Caco-2 (cell line): ENCODE measurements at regions not wholly inside any gene's neighbourhood (a gene's known extent, or its start where the extent isn't known, plus 50 kb on each side); places are given as distances from the start of the nearest gene placed in this dataset.

Source experiments
- BruUV-seq: library from RNA; stranded (reverse); fragments of 400-500 nt; replicated peaks from 2 replicates; lab custom pipeline; 2021; lab: Mats Ljungman, UMichigan
- CTCF ChIA-PET: fragments of 300-600 bp; sonication (Branson Sonifier 250); formaldehyde crosslinking; loops from one replicate; lab custom pipeline; 2022; ENCODE audit warnings: antibody characterized with exemption; lab: Charles Lee
- POLR2A ChIA-PET: fragments of 300-600 bp; sonication (Branson Sonifier 250); formaldehyde crosslinking; loops from one replicate; lab custom pipeline; 2022; ENCODE audit warnings: antibody characterized with exemption; lab: Charles Lee
- DNase-seq, 2 experiments: peaks; one replicate each; pipeline versions ENCODE4 v3.0.0 to v3.0.0-alpha.2; 2020 to 2022
- H3K27me3 ChIP-seq: replicated peaks from 2 replicates; pipeline ENCODE4 v1.6.0; 2011; ENCODE audit warnings: low read length; ENCODE audit not compliant: control insufficient read depth, insufficient read depth
- H3K36me3 ChIP-seq: 2 replicates; pipeline ENCODE4 v1.5.1; 2011; ENCODE audit warnings: low read length; ENCODE audit not compliant: control insufficient read depth, insufficient read depth
- H3K4me1 ChIP-seq: fragments of 250-450 bp; sonication (Bioruptor Pico); 2 replicates; pipeline ENCODE4 v1.5.1; 2020; ENCODE audit warnings: mild to moderate bottlenecking
- H3K4me3 ChIP-seq: 2 replicates; pipeline ENCODE4 v1.5.1; 2011; ENCODE audit warnings: low read depth, mild to moderate bottlenecking, control low read depth, low read length
- H3K9me3 ChIP-seq: fragments of 250-450 bp; sonication (Bioruptor Pico); 2 replicates; pipeline ENCODE4 v1.5.1; 2020; ENCODE audit warnings: mild to moderate bottlenecking, moderate library complexity
- H3K27ac Mint-ChIP-seq: one replicate; pipeline ENCODE4 v1.8.0; 2022; ENCODE audit warnings: mixed read lengths; ENCODE audit not compliant: unreplicated experiment
- H3K27me3 Mint-ChIP-seq: one replicate; pipeline ENCODE4 v1.8.0; 2022; ENCODE audit warnings: mixed read lengths; ENCODE audit not compliant: insufficient read depth, unreplicated experiment
- H3K36me3 Mint-ChIP-seq: one replicate; pipeline ENCODE4 v1.8.0; 2022; ENCODE audit warnings: mild to moderate bottlenecking, mixed read lengths; ENCODE audit not compliant: insufficient read depth, unreplicated experiment
- H3K4me1 Mint-ChIP-seq: one replicate; pipeline ENCODE4 v1.8.0; 2022; ENCODE audit warnings: low read depth, mixed read lengths; ENCODE audit not compliant: unreplicated experiment
- H3K4me3 Mint-ChIP-seq: one replicate; pipeline ENCODE4 v1.8.0; 2022; ENCODE audit warnings: mild to moderate bottlenecking, moderate library complexity, mixed read lengths; ENCODE audit not compliant: unreplicated experiment
- H3K9me3 Mint-ChIP-seq: one replicate; pipeline ENCODE4 v1.8.0; 2022; ENCODE audit warnings: mixed read lengths; ENCODE audit not compliant: unreplicated experiment
- intact Hi-C: fragments of 100-400 bp; cut with micrococcal nuclease; formaldehyde crosslinking; loops from one replicate; pipeline ENCODE4 v1.10.0; 2022; ENCODE audit not compliant: unreplicated experiment
- TF ChIP-seq, protein P1 (sequence below), 2 experiments: fragments of 200-600 bp in 1 of 2; IDR thresholded peaks; 1 replicate in 1 of 2; 2 replicates in 1 of 2; pipeline versions ENCODE4 v1.5.1 to v1.8.0; 2011 to 2022; ENCODE audit warnings: antibody characterized with exemption in 1 of 2, control low read depth in 1 of 2, inconsistent platforms in 1 of 2, low read depth in 1 of 2, low read length in 1 of 2, mild to moderate bottlenecking in 1 of 2, moderate library complexity in 1 of 2; ENCODE audit not compliant: insufficient read depth in 1 of 2, severe bottlenecking in 1 of 2, unreplicated experiment in 1 of 2

DNA sequence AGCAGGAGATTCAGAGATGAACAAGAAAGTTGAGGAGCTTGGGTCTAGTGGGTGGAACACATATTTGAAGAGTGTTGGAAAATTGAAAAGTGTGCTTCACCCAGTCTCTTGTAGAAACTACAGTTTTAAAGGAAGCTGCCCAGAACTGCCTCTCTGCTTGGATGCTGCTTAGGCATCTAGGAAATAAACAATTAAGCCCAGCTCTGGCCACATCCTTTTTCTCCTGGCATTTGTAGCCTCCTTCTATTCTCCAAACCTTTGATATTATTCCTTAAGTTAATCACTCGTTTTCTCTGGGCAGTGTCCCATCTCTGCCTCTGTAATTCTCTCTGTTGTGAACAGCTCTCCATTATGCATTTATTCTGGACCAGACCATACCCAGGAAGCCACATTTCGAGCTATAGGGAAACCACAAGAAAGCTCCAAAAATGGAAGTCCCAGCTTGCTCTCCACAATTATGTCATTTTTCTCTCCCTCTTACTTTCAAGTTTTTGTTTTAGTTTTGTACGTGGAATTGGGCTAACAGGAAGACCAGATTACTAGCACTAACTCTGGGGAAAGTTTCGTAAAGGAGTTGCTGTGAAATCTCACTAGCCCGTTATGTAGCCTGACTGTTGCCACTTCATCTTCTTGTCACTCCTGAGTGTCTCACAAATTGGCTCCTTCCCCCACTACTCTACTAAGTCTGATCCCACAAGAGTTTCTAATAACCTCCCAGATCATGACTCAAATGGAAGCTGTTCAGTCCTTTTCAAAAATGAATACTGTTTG, 102.2 kb downstream of the NTMT2 start:
- Mint-ChIP-seq H3K4me1 (no peaks in the 10 kb centered on the region), H3K4me3 (no peak overlapping the region), H3K36me3 (no peaks in the 10 kb centered on the region), H3K27me3 (no peaks in the 10 kb centered on the region), H3K9me3 (peaks cover 10% of the 10 kb centered on the region), H3K27ac (no peak overlapping the region)
- no peaks in the 10 kb centered on the region for H3K36me3 ChIP-seq
- H3K9me3 ChIP-seq, result peaks cover 4% of the 10 kb centered on the region; the same call in 1 of the 2 replicates
- TF ChIP-seq, protein P1, sequence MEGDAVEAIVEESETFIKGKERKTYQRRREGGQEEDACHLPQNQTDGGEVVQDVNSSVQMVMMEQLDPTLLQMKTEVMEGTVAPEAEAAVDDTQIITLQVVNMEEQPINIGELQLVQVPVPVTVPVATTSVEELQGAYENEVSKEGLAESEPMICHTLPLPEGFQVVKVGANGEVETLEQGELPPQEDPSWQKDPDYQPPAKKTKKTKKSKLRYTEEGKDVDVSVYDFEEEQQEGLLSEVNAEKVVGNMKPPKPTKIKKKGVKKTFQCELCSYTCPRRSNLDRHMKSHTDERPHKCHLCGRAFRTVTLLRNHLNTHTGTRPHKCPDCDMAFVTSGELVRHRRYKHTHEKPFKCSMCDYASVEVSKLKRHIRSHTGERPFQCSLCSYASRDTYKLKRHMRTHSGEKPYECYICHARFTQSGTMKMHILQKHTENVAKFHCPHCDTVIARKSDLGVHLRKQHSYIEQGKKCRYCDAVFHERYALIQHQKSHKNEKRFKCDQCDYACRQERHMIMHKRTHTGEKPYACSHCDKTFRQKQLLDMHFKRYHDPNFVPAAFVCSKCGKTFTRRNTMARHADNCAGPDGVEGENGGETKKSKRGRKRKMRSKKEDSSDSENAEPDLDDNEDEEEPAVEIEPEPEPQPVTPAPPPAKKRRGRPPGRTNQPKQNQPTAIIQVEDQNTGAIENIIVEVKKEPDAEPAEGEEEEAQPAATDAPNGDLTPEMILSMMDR (IDR thresholded peaks at IDR 0.05; ENCODE audit: insufficient read depth in 1 of 2, low read depth in 1 of 2, low read length in 1 of 2, severe bottlenecking in 1 of 2, unreplicated experiment in 1 of 2), result no peak
- ChIA-PET CTCF (no interaction called here), POLR2A (no interaction called here)
- BruUV-seq, result no TSS peak
- no peak overlapping the region for H3K4me3 ChIP-seq
- intact Hi-C loops, result no loop called here
- H3K4me1 ChIP-seq, result no peaks in the 10 kb centered on the region
- DNase-seq, result no peak
- no peaks in the 10 kb centered on the region for H3K27me3 ChIP-seq

DNA sequence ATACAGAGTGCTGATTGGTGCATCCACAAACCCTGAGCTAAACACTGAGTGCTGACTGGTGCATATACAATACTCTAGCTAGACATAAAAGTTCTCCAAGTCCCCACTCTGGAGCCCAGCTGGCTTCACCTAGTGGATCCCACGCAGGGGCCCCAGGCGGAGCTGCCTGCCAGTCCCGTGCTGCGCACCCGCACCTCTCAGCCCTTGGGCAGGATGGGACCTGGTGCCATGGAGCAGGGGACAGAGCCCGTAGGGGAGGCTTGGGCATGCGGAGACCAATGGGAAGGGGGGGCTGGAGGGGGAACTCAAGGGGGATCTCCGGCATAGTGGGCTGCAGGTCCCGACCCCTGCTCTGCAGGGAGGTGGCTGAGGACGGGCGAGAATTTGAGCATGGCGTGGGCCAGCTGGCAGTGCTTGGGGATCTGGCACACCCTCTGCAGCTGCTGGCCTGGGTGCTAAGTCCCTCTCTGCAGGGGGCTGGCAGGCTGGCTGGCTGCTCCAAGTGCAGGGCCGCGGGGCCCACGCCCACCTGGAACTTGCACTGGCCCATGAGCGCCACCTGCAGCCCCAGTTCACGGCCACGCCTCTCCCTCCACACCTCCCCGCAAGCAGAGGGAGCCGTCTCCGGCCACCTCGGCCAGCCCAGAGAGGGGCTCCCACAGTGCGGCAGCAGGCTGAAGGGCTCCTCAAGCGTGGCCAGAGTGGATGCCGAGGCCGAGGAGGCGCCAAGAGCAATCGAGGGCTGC, 104.9 kb downstream of the NTMT2 start:
- Histone ChIP-seq H3K4me3 (no peak overlapping the region), H3K36me3 (no peaks in the 10 kb centered on the region), H3K27me3 (no peaks in the 10 kb centered on the region), H3K9me3 (peaks cover 4% of the 10 kb centered on the region; the same call in 1 of the 2 replicates), H3K4me1 (no peaks in the 10 kb centered on the region)
- Mint-ChIP-seq H3K36me3 (no peaks in the 10 kb centered on the region), H3K27ac (no peak overlapping the region), H3K27me3 (no peaks in the 10 kb centered on the region), H3K4me3 (no peak overlapping the region), H3K9me3 (peaks cover 10% of the 10 kb centered on the region), H3K4me1 (no peaks in the 10 kb centered on the region)
- ChIA-PET POLR2A (no interaction called here), CTCF (no interaction called here)
- TF ChIP-seq, protein P1 (IDR thresholded peaks at IDR 0.05; ENCODE audit: insufficient read depth in 1 of 2, low read depth in 1 of 2, low read length in 1 of 2, severe bottlenecking in 1 of 2, unreplicated experiment in 1 of 2), result no peak
- DNase-seq, result no peak
- no TSS peak for BruUV-seq
- intact Hi-C loops, result no loop called here

DNA sequence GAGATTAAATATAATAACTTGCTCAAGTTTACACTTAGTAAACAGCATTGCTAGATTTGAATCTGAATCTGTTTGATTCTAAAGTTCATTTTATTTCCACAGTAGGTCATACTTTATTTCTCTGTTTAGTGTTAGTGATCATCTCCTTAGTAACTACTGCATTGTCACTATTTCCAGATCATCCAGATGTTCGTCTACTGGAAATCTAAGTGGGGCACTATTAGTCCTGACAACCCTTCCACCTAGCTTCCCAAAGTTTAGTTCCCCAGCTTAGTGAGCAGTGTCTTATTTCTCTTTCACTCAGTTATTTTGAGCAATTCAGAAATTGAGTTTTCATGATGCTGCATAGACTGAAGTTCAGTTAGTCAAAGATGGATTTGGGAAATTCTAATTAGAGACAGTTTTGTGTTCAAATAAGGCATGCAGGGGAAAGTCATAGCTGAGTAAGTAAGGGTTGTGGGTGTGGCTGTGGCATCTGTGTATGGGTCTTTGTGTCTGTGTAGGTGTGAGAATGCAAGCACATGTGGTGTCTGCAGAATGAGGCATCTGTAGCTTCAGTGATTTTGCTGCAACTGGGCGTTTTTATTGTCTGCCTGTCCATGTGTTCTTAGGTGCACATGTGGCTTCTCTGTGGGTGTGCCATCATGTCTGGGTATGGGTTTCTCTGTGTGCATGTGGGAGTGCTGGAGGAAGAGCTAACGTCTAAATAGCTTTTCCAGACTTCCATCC, 107.3 kb downstream of the NTMT2 start:
- CTCF ChIA-PET, result no interaction called here
- POLR2A ChIA-PET, result no interaction called here
- H3K4me3 ChIP-seq, result no peak overlapping the region

More for the DNA sequence above, 107.3 kb downstream of the NTMT2 start:
- DNase-seq, result no peak
- peaks cover 3% of the 10 kb centered on the region for H3K27me3 Mint-ChIP-seq
- no peaks in the 10 kb centered on the region for H3K36me3 ChIP-seq
- H3K27ac Mint-ChIP-seq, result no peak overlapping the region
- H3K9me3 ChIP-seq, result peaks cover 4% of the 10 kb centered on the region; the same call in 1 of the 2 replicates
- peaks cover 10% of the 10 kb centered on the region for H3K9me3 Mint-ChIP-seq
- H3K27me3 ChIP-seq, result no peaks in the 10 kb centered on the region
- no peaks in the 10 kb centered on the region for H3K4me1 ChIP-seq
- H3K36me3 Mint-ChIP-seq, result no peaks in the 10 kb centered on the region
- H3K4me1 Mint-ChIP-seq, result no peaks in the 10 kb centered on the region
- intact Hi-C loops, result no loop called here
- no TSS peak for BruUV-seq
- no peak overlapping the region for H3K4me3 Mint-ChIP-seq
- TF ChIP-seq, protein P1 (IDR thresholded peaks at IDR 0.05; ENCODE audit: insufficient read depth in 1 of 2, low read depth in 1 of 2, low read length in 1 of 2, severe bottlenecking in 1 of 2, unreplicated experiment in 1 of 2), result no peak
